ENCODE measurements at regions not wholly inside any gene's neighbourhood (a gene's known extent, or its start where the extent isn't known, plus 50 kb on each side); places are given as distances from the start of the nearest gene placed in this dataset.

DNA sequence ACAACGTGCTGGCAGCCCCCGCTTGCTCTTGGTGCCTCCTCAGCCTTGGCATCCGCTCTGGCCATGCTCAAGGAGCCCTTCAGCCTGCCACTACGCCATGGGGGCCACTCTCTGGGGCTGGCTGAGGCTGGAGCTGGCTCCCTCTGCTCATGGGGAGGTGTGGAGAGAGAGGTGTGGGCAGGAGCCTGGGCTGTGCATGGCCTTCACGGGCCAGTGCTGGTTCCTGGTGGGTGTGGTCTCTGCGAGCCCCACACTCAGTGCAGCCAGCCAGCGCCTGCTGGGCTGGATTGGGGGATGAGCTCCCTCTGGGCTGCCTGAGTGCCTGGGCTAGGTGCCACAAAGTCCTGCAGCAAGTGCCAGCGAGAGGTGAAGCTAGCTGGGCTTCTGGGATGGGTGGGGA is 1289.1 kb downstream of the OLFM4 start (continued):
- TF ChIP-seq CHD7 (IDR thresholded peaks at IDR 0.05; ENCODE audit: insufficient replicate concordance, low read length) (no peak), BACH1 (IDR thresholded peaks at IDR 0.05; ENCODE audit: low read length) (no peak), EP300 (IDR thresholded peaks at IDR 0.05; ENCODE audit: borderline replicate concordance in 1 of 2, low read depth in 2 of 2, low read length in 2 of 2) (no peak), SAP30 (IDR thresholded peaks at IDR 0.05; ENCODE audit: insufficient read depth, insufficient replicate concordance, low read length) (no peak), CREB1 (IDR thresholded peaks at IDR 0.05) (no peak), RFX5 (IDR thresholded peaks at IDR 0.05; ENCODE audit: borderline replicate concordance, low read depth, low read length) (no peak), USF2 (IDR thresholded peaks at IDR 0.05; ENCODE audit: low read length) (no peak), PHF8 (conservative IDR thresholded peaks at IDR 0.05; ENCODE audit: low read depth, low read length) (no peak), TBP (IDR thresholded peaks at IDR 0.05; ENCODE audit: low read depth, low read length) (no peak), GABPA (IDR thresholded peaks at IDR 0.05; ENCODE audit: borderline replicate concordance, insufficient read depth, low read length) (no peak), NANOG (IDR thresholded peaks at IDR 0.05; ENCODE audit: insufficient read depth, low read depth, low read length, poor library complexity, severe bottlenecking) (no peak)

All from H1 (cell line).